ENCODE measurements at regions not wholly inside any gene's neighbourhood (a gene's known extent, or its start where the extent isn't known, plus 50 kb on each side); places are given as distances from the start of the nearest gene placed in this dataset.

- TF ChIP-seq POLR2AphosphoS5 (IDR thresholded peaks at IDR 0.05) (no peak), CTCF (IDR thresholded peaks at IDR 0.05) (no peak)
Observed at GRCh38 chr1:217331698-217332097, 299.2 kb downstream of the GPATCH2 start.
